SU-DHL-6 (cell line): ENCODE measurements at regions not wholly inside any gene's neighbourhood (a gene's known extent, or its start where the extent isn't known, plus 50 kb on each side); places are given as distances from the start of the nearest gene placed in this dataset.

Experiments used
- H2AFZ ChIP-seq: fragments of 200-600 bp; sonication (generic); 2 replicates; pipeline ENCODE4 v1.6.1; 2014; ENCODE audit warnings: low read depth, mild to moderate bottlenecking, moderate library complexity, mixed read lengths, antibody characterized with exemption, low read length; ENCODE audit not compliant: severe bottlenecking
- H3F3A ChIP-seq: fragments of 200-600 bp; shearing (Covaris generic); 2 replicates; pipeline ENCODE4 v1.6.0; 2016; ENCODE audit warnings: antibody characterized with exemption, mild to moderate bottlenecking; ENCODE audit not compliant: insufficient read depth
- H3K27ac ChIP-seq: fragments of 200-600 bp; sonication (generic); 2 replicates; pipeline ENCODE4 v1.5.1; 2016; ENCODE audit warnings: low read depth, mild to moderate bottlenecking, low read length, moderate library complexity, mixed read lengths
- H3K27me3 ChIP-seq: fragments of 200-600 bp; sonication (generic), shearing (Covaris generic); 2 replicates; pipeline ENCODE4 v1.6.0; 2014; ENCODE audit warnings: mild to moderate bottlenecking, low read length
- H3K36me3 ChIP-seq: fragments of 200-600 bp; sonication (generic); 2 replicates; pipeline ENCODE4 v1.6.1; 2014; ENCODE audit warnings: mild to moderate bottlenecking, low read length, mixed read lengths
- H3K4me2 ChIP-seq: fragments of 300-600, 200-600 bp; shearing (Covaris generic), sonication (generic); 2 replicates; pipeline ENCODE4 v1.6.0; 2014; ENCODE audit warnings: low read length, low read depth, mild to moderate bottlenecking; ENCODE audit not compliant: poor library complexity, severe bottlenecking
- H3K4me3 ChIP-seq: fragments of 200-600 bp; sonication (generic); 2 replicates; pipeline ENCODE4 v1.5.1; 2014; ENCODE audit warnings: antibody characterized with exemption, low read length, mild to moderate bottlenecking, mixed read lengths; ENCODE audit not compliant: insufficient read depth, poor library complexity, severe bottlenecking
- H3K79me2 ChIP-seq: fragments of 200-600 bp; sonication (generic); 2 replicates; pipeline ENCODE4 v1.6.1; 2014; ENCODE audit warnings: mild to moderate bottlenecking, low read length, moderate library complexity; ENCODE audit not compliant: insufficient read depth
- H3K9ac ChIP-seq: fragments of 200-600 bp; sonication (generic); 2 replicates; pipeline ENCODE4 v1.7.0; 2014; ENCODE audit warnings: mild to moderate bottlenecking, low read length
- H3K9me2 ChIP-seq: fragments of 200-600 bp; sonication (generic); replicated peaks from 2 replicates; pipeline ENCODE4 v1.6.1; 2014; ENCODE audit warnings: low read length; ENCODE audit not compliant: insufficient read depth
- H3K9me3 ChIP-seq: fragments of 200-600 bp; sonication (generic); 2 replicates; pipeline ENCODE4 v1.6.1; 2014; ENCODE audit warnings: low read length, mixed read lengths; ENCODE audit not compliant: insufficient read depth
- H4K20me1 ChIP-seq: fragments of 200-600 bp; sonication (generic); 2 replicates; pipeline ENCODE4 v1.6.1; 2014; ENCODE audit warnings: low read depth, mild to moderate bottlenecking, antibody characterized with exemption, low read length, moderate library complexity, mixed read lengths
- EZH2phosphoT487 ChIP-seq: fragments of 200-600 bp; sonication (generic), shearing (Covaris generic); conservative IDR thresholded peaks from 2 replicates; pipeline ENCODE4 v1.6.1; 2018; ENCODE audit warnings: mild to moderate bottlenecking, antibody characterized with exemption, low read length, moderate library complexity, mixed read lengths
- TF ChIP-seq, protein P1 (sequence below): fragments of 200-600 bp; sonication (generic); IDR thresholded peaks from one replicate; pipeline ENCODE4 v1.5.1; 2017; ENCODE audit warnings: antibody characterized with exemption, mild to moderate bottlenecking, low read length, moderate library complexity; ENCODE audit not compliant: insufficient read depth, poor library complexity, severe bottlenecking

DNA sequence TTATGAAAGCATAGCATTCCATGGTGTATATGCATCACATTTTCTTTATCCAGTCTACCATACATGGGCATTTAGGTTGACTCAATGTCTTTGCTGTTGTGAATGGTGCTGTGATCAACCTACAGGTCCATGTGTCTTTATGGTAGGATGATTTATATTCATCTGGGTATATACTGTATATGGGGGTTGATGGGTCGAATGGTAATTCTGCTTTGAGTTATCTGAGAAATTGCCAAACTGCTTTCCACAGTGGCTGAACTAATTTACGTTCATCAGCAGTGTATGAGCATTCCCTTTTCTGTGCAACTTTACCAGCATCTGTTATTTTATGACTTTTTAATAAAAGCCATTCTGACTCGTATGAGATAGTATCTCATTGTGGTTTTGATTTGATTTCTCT is 662.4 kb upstream of the BCHE start:
- Histone ChIP-seq H2AFZ (no peak overlapping the region), H3K4me2 (no peak overlapping the region), H3K36me3 (no peaks in the 10 kb centered on the region), H3K4me3 (no peak overlapping the region), H3K9ac (no peak overlapping the region), H3K79me2 (no peaks in the 10 kb centered on the region), H3K9me2 (no peaks in the 10 kb centered on the region), H3K9me3 (no peaks in the 10 kb centered on the region), H4K20me1 (no peaks in the 10 kb centered on the region), H3K27ac (no peak overlapping the region), H3F3A (no peaks in the 10 kb centered on the region), H3K27me3 (no peaks in the 10 kb centered on the region)
- TF ChIP-seq EZH2phosphoT487: no peak
- TF ChIP-seq, protein P1, sequence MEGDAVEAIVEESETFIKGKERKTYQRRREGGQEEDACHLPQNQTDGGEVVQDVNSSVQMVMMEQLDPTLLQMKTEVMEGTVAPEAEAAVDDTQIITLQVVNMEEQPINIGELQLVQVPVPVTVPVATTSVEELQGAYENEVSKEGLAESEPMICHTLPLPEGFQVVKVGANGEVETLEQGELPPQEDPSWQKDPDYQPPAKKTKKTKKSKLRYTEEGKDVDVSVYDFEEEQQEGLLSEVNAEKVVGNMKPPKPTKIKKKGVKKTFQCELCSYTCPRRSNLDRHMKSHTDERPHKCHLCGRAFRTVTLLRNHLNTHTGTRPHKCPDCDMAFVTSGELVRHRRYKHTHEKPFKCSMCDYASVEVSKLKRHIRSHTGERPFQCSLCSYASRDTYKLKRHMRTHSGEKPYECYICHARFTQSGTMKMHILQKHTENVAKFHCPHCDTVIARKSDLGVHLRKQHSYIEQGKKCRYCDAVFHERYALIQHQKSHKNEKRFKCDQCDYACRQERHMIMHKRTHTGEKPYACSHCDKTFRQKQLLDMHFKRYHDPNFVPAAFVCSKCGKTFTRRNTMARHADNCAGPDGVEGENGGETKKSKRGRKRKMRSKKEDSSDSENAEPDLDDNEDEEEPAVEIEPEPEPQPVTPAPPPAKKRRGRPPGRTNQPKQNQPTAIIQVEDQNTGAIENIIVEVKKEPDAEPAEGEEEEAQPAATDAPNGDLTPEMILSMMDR: no peak

DNA sequence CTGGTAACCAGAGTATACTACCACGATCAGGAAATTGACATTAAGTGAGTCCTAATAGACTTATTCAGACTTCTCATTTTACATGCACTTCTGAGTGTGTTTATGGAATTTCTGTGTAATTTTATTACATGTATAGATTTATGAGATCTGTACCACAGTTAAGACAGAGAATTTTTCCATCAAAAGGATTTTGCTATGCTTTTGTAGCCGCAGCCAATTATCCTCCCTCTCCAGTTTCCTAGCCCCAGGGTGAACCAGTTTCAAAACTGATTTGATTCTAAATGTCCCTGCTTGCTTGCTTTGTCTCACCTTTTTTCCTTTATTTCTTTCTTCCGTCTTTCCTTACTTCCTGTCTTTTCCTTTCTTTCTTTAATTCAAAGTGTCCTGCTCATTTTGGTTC is 661.2 kb upstream of the BCHE start:
- H3K79me2 ChIP-seq: no peaks in the 10 kb centered on the region
- no peak overlapping the region for H3K4me2 ChIP-seq
- no peak overlapping the region for H3K4me3 ChIP-seq
- H4K20me1 ChIP-seq: no peaks in the 10 kb centered on the region
- no peak overlapping the region for H3K9ac ChIP-seq
- no peaks in the 10 kb centered on the region for H3K27me3 ChIP-seq
- no peaks in the 10 kb centered on the region for H3K9me3 ChIP-seq
- no peaks in the 10 kb centered on the region for H3K36me3 ChIP-seq
- no peaks in the 10 kb centered on the region for H3F3A ChIP-seq
- TF ChIP-seq, protein P1: no peak
- TF ChIP-seq EZH2phosphoT487: no peak
- no peaks in the 10 kb centered on the region for H3K9me2 ChIP-seq
- peak overlapping the region; percentile 12 for H2AFZ ChIP-seq
- no peak overlapping the region for H3K27ac ChIP-seq

DNA sequence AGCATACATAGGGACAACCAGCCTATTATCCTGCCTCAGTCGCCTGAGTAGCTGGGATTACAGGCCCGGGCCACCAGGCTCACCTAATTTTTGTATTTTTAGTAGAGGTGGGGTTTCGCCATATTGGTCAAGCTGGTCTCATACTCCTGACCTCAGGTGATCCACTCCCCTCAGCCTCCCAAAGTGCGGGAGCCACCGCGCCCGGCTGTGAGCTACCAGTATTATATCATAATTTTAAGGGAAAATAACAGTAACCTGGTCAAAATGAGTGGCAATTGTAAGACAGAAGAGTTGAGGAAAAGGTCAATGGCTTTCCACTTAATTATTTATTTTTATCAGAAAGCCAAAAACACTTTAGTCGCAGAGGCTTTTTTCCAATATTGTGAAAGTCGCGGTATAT is 652.6 kb upstream of the BCHE start:
- Histone ChIP-seq H4K20me1 (no peaks in the 10 kb centered on the region), H3K79me2 (no peaks in the 10 kb centered on the region), H3K27me3 (no peaks in the 10 kb centered on the region), H3K4me2 (no peak overlapping the region), H3F3A (no peaks in the 10 kb centered on the region), H3K9me2 (no peaks in the 10 kb centered on the region), H3K4me3 (no peak overlapping the region), H3K9me3 (0 out of 2 replicates have a peak, but pooled peaks cover 2% of the 10 kb centered on the region), H3K36me3 (no peaks in the 10 kb centered on the region), H3K9ac (no peak overlapping the region), H3K27ac (no peak overlapping the region), H2AFZ (no peak overlapping the region)
- TF ChIP-seq EZH2phosphoT487: no peak
- TF ChIP-seq, protein P1: no peak
